Epidermal melanocyte (primary cell): ENCODE measurements at regions not wholly inside any gene's neighbourhood (a gene's known extent, or its start where the extent isn't known, plus 50 kb on each side); places are given as distances from the start of the nearest gene placed in this dataset.

Experiments used
- DNase-seq: peaks from one replicate; pipeline ENCODE4 v3.0.0; 2011; ENCODE audit warnings: low spot score; ENCODE audit not compliant: insufficient read length

GRCh38 chr16:87240211-87241136 lies 76.7 kb downstream of the C16orf95 start:
- DNase-seq, result no peak

DNA sequence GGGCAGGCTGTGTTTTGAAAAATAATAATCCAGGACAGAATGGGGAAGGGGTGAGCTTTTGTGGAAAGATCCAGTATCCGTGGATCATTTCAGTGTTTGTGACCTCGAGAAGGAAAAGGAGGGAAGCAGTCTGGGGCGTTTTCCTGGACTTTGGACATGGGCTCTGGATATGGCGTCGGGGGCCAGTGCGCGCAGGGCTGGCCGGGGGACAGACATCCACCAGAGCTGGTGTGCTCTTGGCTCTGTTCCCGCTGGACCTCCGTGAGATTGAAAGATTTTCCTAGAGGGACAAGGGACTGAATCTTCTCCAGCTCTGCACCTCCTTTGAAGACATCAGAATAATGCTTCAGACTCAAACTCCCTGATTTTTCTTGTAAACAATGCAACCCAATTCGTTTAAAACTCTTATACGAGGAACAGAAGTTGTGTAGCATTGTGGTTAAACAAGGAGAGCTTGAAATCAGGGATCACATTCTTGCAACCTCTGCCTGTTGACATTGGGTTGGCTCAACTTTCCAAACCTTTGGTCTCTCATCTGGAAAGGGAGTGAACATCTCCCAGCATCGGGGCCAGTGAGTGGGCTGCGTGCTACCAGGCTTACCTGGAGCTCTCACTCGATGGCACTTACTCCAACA lies 75.9 kb downstream of the C16orf95 start:
- DNase-seq, result no peak

DNA sequence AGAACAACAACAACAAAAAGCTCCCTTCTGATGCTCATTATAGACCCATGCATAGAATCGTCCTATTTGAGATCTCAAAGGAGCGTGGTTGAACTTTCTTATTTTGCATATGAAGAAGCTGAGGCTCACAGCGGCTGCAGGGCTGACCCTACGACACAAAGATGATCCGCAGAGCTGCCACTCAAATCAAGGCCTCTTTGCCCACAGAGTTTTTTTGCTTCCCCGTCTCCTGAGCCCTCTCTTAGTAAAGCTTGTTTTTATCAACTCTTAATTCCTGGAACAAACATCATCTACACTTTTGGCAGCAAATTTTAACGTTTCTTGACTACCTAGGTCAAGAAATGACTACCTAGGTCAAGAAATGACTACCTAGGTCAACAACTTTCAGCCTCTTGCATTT lies 73.7 kb downstream of the C16orf95 start:
- no peak for DNase-seq

DNA sequence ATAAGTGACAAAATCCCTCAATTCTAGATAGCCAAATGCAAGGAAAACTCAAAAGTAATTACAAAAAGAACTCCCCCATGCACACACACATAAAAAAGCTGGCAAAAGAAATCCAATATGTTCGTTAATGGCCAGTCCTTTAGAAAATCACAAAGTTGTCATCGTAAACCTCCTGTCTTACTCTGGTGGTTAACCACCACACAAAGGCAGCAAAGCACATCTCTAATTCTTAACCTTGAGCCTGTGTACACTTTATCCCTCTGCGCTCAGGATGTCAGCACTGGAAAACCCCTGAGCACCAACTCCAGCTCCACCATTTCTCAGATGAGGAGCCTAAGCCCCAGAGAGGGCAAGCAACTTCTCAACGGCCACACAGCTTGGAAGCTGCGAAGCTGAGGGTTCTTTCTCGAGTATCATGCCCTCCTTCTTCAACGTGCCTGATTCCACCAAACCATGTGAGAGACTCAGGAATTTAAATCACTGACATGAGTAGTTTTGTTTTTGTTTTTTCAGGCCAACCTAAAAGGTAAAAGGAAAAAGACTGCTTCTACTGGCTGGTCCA lies 72.5 kb downstream of the C16orf95 start:
- DNase-seq, result no peak

GRCh38 chr16:87245511-87245910 lies 71.7 kb downstream of the C16orf95 start:
- no peak for DNase-seq

- DNase-seq, result no peak
These were observed 70.7 kb downstream of the C16orf95 start for GRCh38 chr16:87246269-87247065.

DNA sequence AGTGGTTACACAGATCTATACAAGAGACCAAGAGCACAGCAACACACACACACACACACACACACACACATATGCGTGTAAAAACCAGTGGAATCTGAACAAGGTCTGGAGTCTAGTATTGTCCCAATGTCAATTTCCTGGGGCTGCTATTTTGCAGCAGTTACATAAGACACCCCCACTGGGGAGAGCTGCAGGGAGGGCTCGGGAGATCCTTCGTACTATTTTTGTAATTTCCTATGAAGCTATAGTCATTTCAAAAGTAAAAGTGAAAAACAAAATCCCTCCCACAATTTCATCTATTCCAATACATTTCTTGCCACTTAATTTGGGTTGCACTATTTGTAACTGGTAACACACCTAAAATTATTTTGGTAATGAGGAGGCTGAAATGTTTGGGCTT lies 68.5 kb downstream of the C16orf95 start:
- DNase-seq, result no peak

DNA sequence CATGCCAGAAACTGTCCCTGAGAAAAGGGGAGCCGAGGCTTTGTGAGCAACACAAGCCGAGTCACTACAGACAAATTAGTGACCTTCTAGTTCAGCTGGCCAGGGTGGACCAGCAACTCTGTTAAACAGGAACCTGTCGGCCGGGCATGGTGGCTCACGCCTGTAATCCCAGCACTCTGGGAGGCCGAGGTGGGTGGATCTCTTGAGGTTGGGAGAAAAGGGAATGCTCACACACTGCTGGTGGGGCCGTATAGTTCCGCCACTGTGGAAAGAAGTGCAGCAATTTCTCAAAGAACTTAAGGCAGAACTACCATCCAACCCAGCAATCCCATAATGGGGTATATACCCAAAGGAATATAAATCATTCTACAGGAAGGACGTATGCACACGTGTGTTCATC lies 67.8 kb downstream of the C16orf95 start:
- DNase-seq, result no peak

DNA sequence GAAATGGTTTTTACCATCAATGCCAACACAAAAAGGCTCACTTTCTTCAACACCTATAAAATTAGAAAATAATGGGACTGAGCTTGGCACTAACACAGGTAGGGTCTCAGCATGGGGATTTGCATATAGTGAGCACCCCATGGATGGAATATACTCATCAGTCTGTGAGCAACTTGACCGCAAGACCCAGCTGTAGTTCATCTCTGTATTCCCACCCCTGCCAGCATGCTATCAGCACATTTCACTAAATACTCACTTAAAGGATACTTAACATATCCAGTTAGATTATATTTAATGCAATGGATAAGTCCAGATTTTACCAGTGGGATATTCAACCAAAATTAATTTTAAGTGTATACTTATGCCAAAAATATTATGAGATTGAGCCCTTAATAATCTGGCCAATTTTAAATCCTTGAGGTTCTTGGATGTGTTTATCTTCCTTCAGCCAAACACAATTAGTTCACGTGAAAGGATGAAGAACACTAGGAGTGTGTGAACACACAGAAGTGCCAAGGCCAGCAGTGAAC lies 66.7 kb downstream of the C16orf95 start:
- DNase-seq, result no peak

GRCh38 chr16:87252269-87252970 lies 64.8 kb downstream of the C16orf95 start:
- no peak for DNase-seq
